ENCODE measurements at regions not wholly inside any gene's neighbourhood (a gene's known extent, or its start where the extent isn't known, plus 50 kb on each side); places are given as distances from the start of the nearest gene placed in this dataset.

- TF ChIP-seq CTCF (IDR thresholded peaks at IDR 0.05 in 2 of 3, conservative IDR thresholded peaks at IDR 0.05 in 1 of 3; ENCODE audit: insufficient read depth in 2 of 3, low read depth in 1 of 3, low read length in 3 of 3) (no peak), L3MBTL2 (IDR thresholded peaks at IDR 0.05) (no peak)
These were observed 340.9 kb upstream of the FGF13 start for GRCh38 chrX:139052461-139052860.
